GM03348 (cell line): ENCODE measurements at regions not wholly inside any gene's neighbourhood (a gene's known extent, or its start where the extent isn't known, plus 50 kb on each side); places are given as distances from the start of the nearest gene placed in this dataset.

Experiments
- DNase-seq: peaks from one replicate; pipeline ENCODE4 v3.0.0; 2012; ENCODE audit warnings: low spot score

GRCh38 chr12:123100882-123101281, 50.0 kb downstream of the PITPNM2 start:
- no peak for DNase-seq

- no peak for DNase-seq
Observed at GRCh38 chr12:123100450-123100849, 50.4 kb downstream of the PITPNM2 start.

- no peak for DNase-seq
Observed at GRCh38 chr12:123099560-123100192, 51.2 kb downstream of the PITPNM2 start.

GRCh38 chr12:123098780-123099179, 52.1 kb downstream of the PITPNM2 start:
- no peak for DNase-seq

GRCh38 chr12:123097561-123098084, 53.3 kb downstream of the PITPNM2 start:
- no peak for DNase-seq

GRCh38 chr12:123096741-123097140, 54.1 kb downstream of the PITPNM2 start:
- no peak for DNase-seq

- DNase-seq = no peak
Observed at GRCh38 chr12:123096182-123096581, 54.7 kb downstream of the PITPNM2 start.

- no peak for DNase-seq
Observed at GRCh38 chr12:123095078-123095881, 55.6 kb downstream of the PITPNM2 start.

GRCh38 chr12:123094349-123095077, 56.4 kb downstream of the PITPNM2 start:
- DNase-seq = peak; percentile 62

GRCh38 chr12:123092866-123093265, 58.0 kb downstream of the PITPNM2 start:
- DNase-seq = no peak

- no peak for DNase-seq
Observed at GRCh38 chr12:123091230-123092150, 59.4 kb downstream of the PITPNM2 start.

- peak; percentile 92 for DNase-seq
Observed at GRCh38 chr12:123089631-123090353, 61.1 kb downstream of the PITPNM2 start.

GRCh38 chr12:123089140-123089539, 61.8 kb downstream of the PITPNM2 start:
- DNase-seq = no peak

- DNase-seq = peak; percentile 36
Observed at GRCh38 chr12:123085730-123086487, 65.0 kb downstream of the PITPNM2 start.

- DNase-seq = no peak
Observed at GRCh38 chr12:123085066-123085465, 65.8 kb downstream of the PITPNM2 start.

- DNase-seq = no peak
Observed at GRCh38 chr12:123083661-123084571, 67.0 kb downstream of the PITPNM2 start.

- DNase-seq = no peak
Observed at GRCh38 chr12:123080634-123081033, 70.3 kb downstream of the PITPNM2 start.

- DNase-seq = no peak
Observed at GRCh38 chr12:123078531-123079155, 72.2 kb downstream of the PITPNM2 start.

- DNase-seq = no peak
Observed at GRCh38 chr12:123078120-123078465, 72.8 kb downstream of the PITPNM2 start.
